ENCODE measurements at regions not wholly inside any gene's neighbourhood (a gene's known extent, or its start where the extent isn't known, plus 50 kb on each side); places are given as distances from the start of the nearest gene placed in this dataset.

DNA sequence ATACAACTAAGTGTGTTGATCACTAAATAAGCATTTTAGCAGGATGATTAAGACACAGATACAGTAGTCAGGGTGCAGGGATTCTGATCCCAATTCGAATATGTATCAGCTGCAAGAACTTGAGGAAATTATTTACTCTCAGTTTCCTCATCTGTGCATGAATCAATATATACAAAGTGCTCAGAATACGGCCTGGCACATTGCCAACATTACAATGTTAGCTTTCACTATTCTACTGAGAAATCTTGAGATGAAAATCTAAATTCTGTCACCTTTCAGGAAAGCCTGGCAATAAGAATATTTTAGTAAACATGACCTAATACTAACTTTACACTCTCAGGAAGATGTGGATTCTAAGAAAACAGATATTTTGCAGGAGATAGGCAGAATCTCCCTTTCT, 1001.6 kb upstream of the IGFBP7 start:
- TF ChIP-seq, protein P1, sequence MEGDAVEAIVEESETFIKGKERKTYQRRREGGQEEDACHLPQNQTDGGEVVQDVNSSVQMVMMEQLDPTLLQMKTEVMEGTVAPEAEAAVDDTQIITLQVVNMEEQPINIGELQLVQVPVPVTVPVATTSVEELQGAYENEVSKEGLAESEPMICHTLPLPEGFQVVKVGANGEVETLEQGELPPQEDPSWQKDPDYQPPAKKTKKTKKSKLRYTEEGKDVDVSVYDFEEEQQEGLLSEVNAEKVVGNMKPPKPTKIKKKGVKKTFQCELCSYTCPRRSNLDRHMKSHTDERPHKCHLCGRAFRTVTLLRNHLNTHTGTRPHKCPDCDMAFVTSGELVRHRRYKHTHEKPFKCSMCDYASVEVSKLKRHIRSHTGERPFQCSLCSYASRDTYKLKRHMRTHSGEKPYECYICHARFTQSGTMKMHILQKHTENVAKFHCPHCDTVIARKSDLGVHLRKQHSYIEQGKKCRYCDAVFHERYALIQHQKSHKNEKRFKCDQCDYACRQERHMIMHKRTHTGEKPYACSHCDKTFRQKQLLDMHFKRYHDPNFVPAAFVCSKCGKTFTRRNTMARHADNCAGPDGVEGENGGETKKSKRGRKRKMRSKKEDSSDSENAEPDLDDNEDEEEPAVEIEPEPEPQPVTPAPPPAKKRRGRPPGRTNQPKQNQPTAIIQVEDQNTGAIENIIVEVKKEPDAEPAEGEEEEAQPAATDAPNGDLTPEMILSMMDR (conservative IDR thresholded peaks at IDR 0.05; ENCODE audit: low read depth, low read length), result no peak
- TF ChIP-seq EZH2 (IDR thresholded peaks at IDR 0.05; ENCODE audit: low read length, unreplicated experiment), result no peak
- no peak for TF ChIP-seq EZH2phosphoT487 (IDR thresholded peaks at IDR 0.05; ENCODE audit: borderline replicate concordance, low read length)

Data from PC-3 (cell line).